A549 (cell line): ENCODE measurements at regions not wholly inside any gene's neighbourhood (a gene's known extent, or its start where the extent isn't known, plus 50 kb on each side); places are given as distances from the start of the nearest gene placed in this dataset.

ENCODE experiments used
- E2F6 ChIP-seq: IDR thresholded peaks from 2 replicates; pipeline ENCODE4 v1.6.1; 2012; ENCODE audit warnings: low read depth, borderline replicate concordance
- RAD21 ChIP-seq, 2 experiments: fragments of >200 bp in 1 of 2; sonication (Bioruptor Twin) in 1 of 2; formaldehyde crosslinking in 1 of 2; IDR thresholded peaks in 1 of 2; conservative IDR thresholded peaks in 1 of 2; 2 replicates in 1 of 2; 3 replicates in 1 of 2; pipeline ENCODE4 v1.6.1; 2012 to 2018; ENCODE audit warnings: inconsistent platforms in 1 of 2

- no peak for TF ChIP-seq RAD21 (conservative IDR thresholded peaks at IDR 0.05 in 1 of 2, IDR thresholded peaks at IDR 0.05 in 1 of 2)
- TF ChIP-seq E2F6 = no peak
Observed at GRCh38 chr13:111034811-111035210, 80.3 kb upstream of the ARHGEF7 start.
